HTR-8/SVneo (cell line): ENCODE measurements at regions not wholly inside any gene's neighbourhood (a gene's known extent, or its start where the extent isn't known, plus 50 kb on each side); places are given as distances from the start of the nearest gene placed in this dataset.
"Not testable (repeated sequence)": the region's sequence is repeated elsewhere in the genome, so short reads cannot be mapped to it uniquely, and the experiment has no call there.

Experiments used
- DNase-seq: peaks from one replicate; pipeline ENCODE4 v3.0.0; 2011; ENCODE audit warnings: low spot score, mixed read lengths; ENCODE audit not compliant: insufficient read length
- FAIRE-seq: peaks from 2 replicates; lab custom pipeline; 2011; peaks lifted over from hg19 to GRCh38; lab: Jason Lieb, UNC

DNA sequence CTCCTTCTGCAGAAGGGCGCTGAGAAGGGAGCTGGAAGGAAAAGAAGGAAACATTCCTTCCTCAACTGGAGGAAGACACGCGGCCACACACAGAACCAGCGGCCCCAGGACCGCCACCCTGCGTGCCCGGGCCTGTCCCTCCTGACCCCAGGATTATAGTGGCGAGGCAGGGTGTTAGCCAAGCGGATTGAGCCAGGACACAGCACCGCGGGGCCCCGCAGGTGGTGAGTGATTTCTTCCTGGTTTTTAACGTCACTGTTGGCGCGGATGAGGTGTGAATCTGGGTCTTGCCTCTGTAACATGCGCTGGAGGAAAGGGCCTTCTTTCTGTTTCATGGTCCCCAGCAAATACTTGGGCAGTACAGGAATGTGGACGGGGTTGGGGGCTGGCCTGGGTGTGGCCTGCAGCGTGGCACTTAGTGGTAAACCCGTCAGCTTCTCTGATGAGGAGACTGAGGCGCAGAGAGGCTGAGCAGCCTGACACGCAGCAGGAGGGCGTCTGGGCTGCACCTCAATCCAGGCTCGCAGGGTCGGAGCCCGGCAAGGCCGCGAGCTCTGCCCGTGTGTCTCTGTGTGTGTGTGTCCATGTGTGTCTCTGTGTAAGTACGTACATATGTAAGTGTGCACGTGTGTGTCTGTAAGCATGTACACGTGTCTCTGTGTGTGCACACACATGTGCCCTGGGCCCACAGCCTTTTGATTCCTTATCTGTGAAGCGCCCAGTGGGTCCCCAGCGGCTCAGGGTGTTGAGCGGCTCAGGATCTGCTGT is 158.4 kb upstream of the ZNF469 start:
- DNase-seq: not testable (repeated sequence)
- peak; percentile 79 for FAIRE-seq

DNA sequence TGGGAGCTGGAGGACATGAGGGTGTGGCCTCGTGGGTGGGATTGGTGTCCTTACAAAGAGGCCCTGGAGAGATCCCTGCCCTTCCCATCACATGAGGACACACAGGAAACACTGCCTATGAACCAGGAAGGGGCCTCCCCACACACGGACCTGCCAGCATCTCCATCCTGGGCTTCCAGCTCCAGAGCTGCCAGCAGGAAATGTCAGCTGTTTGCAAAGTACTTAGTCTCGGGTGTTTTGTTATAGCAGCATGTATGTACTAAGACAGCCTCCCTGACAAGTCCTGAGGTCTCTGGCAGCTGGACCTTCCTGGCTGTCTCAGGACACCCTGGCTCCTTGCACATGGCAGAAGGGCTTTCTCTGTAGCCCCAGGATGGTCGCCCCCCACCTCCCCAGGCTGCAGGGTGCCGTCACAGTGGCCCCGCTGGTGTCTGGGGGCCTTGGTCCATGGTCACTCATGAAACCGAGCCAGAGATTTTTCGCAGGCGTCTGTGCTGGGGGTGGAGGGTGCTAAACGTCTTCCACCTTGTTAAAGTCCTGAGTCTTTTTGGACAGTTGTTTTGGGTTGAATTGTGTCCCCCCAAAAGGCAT is 157.0 kb upstream of the ZNF469 start:
- FAIRE-seq: peak; percentile 55

DNA sequence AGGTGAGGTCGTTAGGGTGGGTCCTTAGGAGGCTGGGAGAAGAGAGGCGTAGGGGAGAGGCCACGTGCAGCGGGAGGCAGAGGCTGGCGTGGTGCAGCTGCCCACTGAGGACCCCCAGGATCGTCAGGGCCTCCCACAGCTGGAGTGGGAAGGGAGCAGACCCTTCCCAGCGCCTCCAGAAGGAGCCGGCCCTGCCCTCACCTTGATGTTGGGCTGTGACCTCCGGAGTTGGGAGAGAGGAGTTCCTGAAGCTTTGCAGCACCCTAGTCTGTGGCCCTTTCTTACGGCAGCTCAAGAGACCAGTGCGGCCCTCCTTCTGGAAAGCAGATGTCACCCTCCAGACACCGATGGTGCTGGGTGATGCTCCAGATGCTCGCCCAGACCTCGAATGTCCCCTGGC is 156.5 kb upstream of the ZNF469 start:
- DNase-seq, FAIRE-seq: not testable (repeated sequence)

More for the DNA sequence above, 157.0 kb upstream of the ZNF469 start:
- DNase-seq: not testable (repeated sequence)

DNA sequence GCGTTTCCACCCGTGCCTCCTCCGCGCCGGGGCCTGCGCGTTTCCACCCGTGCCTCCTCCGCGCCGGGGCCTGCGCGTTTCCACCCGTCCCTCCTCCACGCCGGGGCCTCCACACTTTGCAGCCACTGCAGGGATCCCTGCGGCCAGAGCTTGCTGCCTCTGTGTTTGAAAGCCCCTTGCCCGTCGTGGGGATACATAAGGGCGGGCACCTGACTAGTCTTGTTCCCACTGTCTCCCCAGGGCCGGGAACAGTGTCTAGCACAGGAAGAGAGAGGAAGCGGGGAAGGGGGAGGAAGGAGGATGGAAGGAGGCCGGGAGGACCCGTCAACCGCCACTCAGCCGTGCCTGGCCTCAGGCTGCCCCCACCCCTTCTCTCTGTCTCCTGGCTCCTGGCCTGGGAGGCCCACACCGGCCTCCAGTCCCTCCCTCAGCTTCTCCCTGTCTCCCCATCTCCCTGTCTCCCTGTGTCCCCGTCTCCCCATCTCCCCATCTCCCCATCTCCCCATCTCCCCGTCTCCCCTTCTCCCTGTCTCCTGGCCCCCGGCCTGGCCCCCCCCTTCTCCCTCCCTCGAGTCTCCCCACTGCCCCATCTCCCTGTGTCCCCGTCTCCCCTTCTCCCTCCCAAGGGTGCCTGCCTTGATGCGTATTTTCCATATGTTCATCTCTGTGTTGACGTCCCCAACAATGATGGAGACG is 155.6 kb upstream of the ZNF469 start:
- not testable (repeated sequence) for FAIRE-seq, DNase-seq

DNA sequence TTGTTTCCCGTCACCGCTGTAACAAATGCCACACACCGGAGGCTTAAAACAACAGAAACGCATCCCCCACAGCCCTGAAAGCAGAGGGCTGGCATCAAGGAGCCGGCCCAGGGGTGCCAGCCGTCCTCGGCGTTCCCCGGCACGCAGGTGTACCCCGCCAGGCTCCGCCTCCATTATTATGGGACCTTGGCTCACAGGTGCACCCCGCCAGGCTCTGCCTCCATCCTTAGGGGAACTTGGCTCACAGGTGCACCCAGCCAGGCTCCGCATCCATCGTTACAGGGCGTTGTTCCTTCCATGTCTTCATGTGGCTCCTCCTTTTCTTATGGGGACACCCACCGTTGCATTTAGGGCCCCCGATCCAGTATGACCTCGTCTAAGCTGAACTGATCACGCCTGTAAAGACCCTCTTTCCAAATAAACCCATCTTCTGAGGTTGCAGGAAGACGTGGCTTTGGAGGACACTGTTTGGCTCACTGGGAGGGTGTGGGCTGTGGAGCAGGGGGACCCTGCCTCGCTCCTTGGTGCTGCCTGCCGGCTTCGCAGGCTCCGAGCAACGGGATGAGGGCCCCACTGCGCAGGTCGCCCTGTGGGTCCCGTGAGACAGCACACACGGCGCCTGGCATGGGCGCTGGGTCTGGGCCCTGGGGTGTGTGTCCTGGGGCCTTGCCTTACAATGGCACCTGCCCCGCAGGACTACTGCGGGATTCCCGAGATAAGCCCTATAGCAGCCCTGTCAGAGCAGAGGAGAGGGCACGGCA is 154.9 kb upstream of the ZNF469 start:
- not testable (repeated sequence) for FAIRE-seq, DNase-seq

DNA sequence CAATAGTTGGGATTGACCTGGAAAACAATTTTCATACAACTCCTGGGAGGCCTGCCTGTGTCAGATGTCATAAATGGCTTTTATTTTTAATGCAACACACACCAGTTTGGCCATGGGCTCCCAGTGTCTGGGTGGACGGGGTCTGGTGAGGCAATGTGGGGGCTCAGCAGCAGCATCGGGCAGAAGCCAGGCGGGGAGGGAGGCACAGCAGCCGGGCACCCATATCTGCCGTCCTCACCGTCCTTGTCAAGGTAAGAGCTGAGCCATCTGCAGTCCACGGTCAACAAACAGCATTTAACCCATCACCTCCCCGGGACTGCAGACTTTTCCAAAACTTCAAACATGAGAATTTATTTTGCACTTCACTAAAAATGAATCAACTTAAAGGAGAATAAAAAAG is 154.0 kb upstream of the ZNF469 start:
- not testable (repeated sequence) for DNase-seq
- peak; percentile 13 for FAIRE-seq

DNA sequence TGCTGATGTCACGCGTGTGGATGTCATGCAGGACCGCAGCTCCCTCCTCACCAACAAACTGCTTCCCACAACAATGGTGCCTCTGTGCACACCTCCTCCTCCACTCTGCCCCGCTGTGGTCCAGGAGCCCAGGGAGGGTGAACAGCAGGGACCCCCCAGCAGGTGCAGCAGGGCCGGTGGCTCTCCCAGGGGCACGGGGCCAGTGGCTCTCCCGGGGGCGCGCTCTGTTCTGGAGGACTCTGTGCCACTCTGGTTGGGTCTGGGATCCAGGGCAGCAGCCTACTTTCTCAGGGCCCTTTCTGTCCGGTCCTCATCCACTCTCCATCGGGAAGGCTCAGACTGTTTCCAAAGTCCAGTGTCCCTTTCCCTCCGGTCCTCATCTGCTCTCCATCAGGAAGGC is 153.0 kb upstream of the ZNF469 start:
- DNase-seq, FAIRE-seq: not testable (repeated sequence)

DNA sequence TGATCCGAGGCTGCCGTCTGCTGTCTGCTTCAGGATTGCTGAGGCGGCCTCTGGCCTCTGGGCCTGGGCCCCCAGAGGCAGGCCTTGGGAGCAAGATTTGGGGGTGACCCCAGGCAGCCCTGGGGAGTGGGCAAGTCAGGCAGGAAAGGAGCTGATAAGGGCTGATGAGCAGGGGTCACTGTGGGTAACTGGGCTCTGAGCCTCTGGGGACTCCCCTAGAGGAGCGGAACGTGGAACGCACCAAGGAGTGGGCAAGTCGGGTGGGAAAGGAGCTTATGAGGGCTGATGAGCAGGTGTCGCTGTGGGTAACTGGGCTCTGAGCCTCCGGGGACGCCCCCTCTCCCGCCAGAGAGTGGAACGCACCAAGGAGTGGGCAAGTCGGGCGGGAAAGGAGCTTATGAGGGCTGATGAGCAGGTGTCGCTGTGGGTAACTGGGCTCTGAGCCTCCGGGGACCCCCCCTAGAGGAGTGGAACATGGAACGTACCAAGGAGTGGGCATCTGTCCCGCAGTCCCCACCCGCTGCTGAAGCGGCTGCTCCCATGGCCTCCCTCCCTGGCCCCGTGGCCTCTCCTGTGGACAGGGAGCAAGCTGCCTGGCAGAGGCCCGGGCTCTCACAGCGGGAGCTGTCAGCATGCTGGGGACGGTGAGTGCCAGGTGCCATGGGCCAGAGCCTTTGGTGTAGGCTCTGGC is 152.3 kb upstream of the ZNF469 start:
- not testable (repeated sequence) for FAIRE-seq, DNase-seq

DNA sequence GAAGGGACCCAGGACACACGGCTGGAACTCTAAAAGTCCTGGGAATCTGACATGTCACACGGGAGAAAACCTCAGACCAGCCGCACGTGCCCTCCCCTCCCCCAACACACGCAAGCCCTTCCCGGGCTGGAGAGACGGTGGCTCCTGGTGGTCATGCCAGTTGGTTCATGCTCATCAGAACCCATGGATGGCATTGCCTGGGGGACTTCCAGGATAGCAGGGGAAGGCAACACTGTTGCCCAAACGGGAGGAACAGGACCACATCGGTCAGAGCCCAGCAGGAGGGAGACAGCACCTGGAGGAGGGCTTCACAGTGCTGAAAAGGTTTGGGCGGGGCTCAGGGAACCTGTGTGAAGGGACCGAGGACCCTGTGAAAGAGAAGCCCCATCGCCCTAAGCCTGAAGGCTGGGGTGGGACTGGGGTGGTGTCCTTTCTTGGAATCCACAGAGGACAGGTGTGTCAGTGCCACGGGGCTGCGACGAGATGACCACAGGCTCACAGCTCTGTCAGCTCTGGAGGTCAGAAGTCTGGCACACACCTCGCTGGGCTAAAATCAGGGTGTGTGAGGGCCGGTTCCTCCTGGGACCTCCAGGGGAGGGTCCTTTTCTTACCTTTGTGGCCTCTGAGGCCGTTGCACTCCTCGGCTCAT is 151.7 kb upstream of the ZNF469 start:
- DNase-seq, FAIRE-seq: not testable (repeated sequence)

DNA sequence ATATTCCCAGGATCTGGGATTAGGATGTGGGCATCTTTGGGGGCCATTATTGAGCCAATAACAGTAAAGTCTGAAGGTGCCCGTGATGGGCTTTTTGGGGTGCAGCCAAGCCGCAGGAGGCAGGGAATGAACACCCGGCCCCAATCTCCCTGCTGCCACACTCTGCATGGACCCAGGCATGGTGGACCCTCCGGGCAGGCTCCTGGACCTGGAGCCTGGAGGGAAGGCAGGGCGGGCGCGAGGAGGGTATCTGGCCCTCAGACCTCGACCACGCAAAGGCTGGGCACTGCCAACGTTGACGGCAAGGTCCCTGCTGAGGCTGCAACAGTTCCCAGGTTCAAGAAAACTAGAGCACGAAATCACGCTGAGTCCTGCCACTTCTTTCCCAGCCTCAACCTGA is 150.9 kb upstream of the ZNF469 start:
- FAIRE-seq, DNase-seq: not testable (repeated sequence)

DNA sequence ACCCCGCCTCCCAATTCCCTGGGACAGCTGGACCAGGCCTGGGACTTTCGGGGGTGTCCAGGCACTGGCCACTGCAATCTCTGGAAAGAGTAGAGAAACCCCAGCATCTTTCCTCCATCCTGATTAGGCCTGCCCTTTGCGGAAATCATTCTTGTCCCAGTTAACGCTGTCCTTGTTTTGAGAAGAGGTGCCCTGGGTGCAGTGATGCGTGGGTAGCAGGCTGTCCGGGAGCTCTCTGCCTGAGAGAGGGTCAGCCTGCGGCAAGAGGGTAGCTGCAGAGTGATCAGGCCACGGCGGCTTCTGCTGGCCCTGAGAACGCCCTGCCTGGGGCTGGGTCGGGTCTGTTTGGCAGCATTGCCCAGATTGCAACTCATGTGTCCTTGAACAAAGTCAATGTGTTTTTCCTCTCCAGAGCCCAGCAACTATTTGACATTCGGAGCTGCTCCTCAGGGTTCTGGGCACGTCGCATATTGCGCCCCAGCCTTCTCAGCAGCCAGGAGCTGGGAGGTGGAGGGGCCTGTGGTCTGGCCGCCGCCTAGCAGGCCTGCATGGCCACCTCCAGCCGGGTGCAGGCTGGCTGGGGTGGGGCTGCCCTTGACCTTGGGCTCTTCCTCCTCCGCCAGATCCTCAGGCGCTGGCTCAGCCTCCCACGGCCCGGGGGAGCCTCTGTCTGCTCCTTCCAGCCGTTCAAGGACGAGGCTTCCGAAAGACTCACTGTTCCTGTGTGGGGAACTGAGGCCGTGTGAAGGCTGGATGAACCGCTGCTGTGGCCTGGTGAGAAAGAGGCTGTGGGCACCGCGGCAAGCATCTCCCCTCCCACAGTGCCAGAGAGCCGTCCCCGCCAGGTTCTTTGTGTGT is 150.1 kb upstream of the ZNF469 start:
- DNase-seq: not testable (repeated sequence)
- FAIRE-seq: peak; percentile 49

DNA sequence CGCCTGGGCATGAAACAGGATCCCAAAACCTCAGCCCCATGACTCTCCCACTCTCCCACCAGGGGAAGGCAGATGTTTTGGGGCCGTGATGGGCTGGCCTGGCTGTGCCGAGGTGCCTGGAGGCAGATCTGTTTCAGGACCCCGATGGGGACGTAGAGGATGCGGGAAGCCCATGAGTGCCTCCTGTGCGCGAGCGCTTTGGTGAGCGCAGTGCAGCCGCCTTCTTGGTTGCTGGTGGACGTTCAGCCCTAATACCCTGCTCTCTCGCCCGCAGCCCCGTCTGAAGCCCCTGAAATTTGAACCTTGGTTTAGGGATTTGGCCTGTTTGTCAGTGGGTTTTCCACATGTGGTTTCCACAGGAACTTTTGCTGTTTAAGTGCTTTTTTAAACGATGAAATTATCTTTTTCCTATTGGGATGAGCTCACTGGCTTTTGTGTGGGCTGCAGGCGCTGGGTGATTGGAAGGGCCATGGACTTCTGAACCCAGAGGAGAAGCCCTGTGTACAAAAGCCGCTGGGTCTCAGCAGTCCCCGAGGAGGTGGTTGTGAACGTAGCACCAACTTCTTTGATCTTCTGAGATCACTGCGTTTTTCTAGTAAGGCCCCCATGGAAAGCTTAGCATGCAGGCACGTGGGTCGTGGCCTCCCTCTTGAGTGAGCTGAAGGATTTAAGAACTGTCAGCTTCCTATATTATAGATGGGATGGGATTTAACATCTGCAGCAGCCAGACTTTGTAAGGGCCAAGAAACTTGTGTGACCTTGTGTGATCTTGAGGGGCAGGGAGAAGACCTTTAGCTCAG is 148.9 kb upstream of the ZNF469 start:
- DNase-seq: not testable (repeated sequence)
- FAIRE-seq: peak; percentile 64

DNA sequence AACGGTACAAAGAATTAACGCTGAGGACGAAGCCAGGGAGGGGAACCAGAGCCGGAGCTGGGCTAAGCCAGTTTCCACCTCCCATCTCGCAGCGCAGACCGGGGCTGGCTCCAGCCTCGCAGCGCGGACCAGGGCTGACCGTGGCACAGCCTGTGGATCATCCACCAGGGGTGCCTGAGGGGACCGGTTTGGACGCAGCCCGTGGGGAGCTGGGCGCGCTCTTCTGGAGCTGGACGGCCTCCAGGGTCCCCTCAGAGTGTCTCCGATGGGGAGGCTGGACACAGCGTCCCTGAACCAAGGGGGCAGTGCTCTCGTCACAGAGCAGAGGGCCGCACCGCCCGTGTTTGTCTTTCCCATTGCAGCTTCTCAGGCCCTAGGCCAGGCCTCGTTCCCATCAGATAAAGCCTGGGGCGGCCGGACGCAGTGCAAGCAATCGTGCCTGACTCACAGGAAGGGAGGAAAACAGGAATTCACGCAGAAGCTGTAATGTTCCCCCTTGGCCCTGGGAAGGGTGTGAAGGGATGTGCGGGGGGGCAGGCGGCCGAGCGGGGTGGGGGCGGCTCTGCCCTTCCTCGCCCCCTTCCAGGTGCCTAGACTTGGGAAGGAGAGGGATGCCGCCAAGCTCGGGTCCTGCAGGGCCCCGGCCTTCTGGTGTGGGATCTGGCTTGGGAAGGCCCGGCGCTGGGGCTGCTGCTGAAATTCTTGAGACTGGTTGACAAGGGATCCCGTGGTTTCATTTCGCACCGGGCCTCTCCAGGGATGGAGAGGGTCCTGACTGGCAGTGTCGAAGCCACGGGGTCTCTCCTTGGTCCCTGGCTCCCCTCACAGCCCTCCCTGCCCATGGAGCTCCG is 148.1 kb upstream of the ZNF469 start:
- FAIRE-seq: peak; percentile 96
- not testable (repeated sequence) for DNase-seq

DNA sequence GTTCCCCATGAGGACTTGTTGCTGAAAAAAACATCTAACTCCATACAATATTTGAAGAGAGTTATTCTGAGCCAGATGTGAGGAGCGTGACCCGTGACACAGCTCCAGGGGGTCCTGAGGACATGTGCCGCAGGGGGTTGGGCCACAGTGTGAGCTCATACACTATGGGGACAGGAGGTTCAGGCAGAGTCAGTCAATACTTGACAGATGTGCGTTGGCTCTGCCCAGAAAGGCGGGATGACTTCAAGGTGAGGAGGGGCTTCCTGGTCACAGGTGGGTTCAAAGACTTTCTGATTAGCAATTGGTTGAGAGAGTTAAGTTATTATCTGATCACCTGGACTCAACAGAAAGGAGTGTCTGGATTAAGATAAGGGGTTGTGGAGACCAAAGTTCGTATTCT is 147.1 kb upstream of the ZNF469 start:
- not testable (repeated sequence) for FAIRE-seq, DNase-seq

DNA sequence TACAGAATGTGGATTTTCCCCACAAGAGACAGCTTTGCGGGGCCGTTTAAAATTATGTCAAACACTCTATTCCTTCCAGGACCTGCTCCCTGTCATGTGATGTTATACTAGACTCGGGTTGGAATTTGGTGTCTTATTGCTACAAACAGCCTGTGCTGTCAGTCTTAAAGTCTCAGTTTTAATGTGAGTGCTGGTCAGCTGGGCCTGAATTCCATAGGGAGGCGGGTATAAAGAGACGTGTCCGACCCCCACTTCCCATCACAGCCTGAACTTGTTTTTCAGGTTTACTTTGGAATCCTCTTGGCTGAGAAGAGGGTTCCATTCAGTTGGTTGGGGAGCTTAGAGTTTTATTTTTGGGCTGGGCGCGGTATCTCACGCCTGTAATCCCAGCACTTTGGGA is 146.5 kb upstream of the ZNF469 start:
- peak; percentile 90 for FAIRE-seq
- DNase-seq: not testable (repeated sequence)

DNA sequence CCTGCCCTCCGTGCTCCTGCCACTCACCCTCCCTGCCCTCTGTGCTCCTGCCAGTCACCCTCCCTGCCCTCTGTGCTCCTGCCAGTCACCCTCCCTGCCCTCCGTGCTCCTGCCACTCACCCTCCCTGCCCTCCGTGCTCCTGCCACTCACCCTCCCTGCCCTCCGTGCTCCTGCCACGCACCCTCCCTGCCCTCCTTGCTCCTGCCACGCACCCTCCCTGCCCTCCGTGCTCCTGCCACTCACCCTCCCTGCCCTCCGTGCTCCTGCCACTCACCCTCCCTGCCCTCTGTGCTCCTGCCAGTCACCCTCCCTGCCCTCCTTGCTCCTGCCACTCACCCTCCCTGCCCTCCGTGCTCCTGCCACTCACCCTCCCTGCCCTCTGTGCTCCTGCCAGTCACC is 145.4 kb upstream of the ZNF469 start:
- peak; percentile 80 for FAIRE-seq
- DNase-seq: not testable (repeated sequence)
